Muscle of back (tissue), 3 donors: ENCODE measurements at regions not wholly inside any gene's neighbourhood (a gene's known extent, or its start where the extent isn't known, plus 50 kb on each side); places are given as distances from the start of the nearest gene placed in this dataset.
"Not testable (repeated sequence)": the region's sequence is repeated elsewhere in the genome, so short reads cannot be mapped to it uniquely, and the experiment has no call there.

Source experiments
- DNase-seq, 3 donors: peaks; one replicate each; pipeline versions ENCODE4 v3.0.0 to v3.0.0-alpha.2; 2013

DNA sequence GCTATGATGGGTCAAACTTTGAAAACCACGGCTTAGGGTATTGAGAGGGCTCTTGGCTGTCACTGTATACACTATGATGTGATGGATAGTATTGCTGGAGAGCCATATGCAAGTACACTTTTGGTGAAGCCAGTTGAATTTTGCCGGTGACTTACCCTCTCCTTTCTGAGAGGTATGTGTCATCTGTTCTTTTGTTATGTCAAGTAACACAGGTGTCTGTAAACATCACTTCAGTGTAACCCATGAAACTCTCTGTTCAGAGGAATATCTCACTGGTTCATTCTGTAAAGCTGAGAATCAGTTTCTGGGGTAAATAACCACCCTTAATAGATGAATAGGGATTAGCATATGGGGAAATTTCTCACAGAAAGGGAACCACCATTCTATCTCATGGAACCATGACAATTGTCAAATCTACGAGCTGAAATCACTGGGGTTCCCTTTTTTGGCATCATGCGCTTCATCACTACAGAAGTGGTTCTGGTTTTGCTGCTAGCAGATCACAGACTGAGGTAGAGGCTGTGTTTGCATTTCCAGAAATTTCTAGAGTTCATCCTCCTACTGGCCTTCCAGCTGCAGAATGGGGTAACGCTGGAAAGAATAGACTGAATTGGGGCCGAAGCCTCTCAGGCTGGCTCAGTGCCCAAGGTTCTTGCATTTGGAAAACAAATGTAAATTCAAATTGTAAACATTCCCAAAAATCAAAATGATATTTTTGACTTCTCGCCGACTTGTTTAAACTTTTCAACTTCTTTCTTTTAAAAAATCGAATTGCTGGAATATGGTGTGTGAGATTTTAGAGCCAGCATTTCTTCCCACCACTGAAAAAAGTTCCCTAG lies 83.3 kb upstream of the CREB5 start:
- DNase-seq = peak in 2 of 3 donors; percentile 27 to 60

DNA sequence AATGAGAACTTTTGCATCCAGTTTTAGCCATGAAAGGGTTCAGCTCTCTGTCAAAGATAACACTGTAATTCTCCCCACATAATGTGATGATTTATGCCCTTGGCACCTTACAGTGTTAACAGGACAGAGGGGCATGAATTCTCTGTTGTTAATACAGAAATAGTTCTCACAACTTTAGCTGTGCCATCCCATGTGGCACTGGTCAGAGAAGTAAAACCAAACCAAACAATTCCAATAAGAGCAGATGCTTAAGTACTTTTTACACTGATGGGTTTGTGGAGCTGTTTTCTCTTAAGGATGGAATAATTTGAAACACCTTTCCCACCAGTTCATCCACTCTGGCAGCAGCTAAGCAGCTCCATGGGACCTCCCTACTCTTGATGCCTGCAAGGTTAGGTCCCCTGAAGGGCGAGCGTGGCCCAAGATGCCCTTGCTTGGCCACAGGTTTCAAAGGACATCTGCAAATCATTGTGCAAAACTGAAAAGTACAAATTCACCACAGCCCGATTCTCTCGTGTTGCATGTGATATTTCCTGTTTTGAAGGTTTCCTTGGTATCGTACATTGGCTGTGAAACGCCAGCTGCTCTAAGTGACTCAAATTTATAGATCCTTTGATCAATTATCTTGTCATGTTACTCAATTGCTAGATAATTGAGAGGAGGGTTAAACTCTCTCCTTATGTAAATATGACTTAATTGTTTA lies 82.5 kb upstream of the CREB5 start:
- DNase-seq = peak; percentile 27 to 78 (median 44)

DNA sequence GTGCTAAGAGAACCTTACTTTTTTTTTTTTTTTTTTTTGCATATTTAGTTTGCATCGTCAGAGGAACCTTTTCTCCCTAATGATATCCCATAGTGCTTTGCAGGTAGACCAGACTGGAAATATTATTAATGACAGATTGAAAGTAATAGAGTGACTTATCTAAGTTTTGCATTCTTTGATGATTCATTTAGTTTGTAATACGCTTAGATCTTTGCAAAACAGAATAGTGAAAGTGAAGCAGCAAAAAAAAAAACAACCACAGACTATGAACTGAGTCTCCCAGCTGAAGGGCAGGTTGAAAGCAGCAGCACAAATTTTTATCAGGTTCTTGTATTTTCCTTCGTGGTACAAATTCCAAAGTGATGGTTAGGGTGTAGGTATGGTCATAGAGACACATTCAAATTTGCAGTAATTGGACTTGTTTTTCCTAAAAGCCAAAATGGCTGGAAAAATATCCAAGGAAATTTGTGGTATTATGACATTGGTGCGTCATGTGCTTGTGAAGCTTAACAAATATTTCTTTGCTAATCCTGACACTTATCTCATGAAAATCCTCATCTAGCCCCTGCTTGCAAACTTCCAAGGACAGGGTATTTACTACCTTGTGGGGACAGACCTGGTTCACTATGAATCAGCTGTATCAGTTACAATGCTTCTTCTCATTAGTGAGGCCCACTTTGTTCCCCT lies 81.8 kb upstream of the CREB5 start:
- DNase-seq = peak in 2 of 3 donors; percentile 15 to 23

DNA sequence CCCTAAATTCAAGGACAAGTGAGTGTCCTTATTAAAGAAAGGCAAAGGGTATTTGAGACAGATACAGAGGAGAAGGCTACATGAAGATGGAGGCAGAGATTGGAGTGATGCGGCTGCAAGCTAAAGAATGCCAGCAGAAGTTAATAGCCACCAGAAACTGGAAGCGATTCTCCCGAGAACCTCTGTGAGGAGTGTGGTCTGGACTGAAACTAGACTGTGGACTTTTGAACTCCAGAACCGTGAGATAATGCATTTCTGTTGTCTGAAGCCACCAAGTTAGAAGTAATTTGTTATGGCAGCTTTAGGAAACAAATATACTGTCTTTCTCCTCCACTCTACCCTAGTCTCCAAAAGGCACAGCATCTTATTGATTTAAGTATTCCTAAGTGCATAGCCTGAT lies 80.3 kb upstream of the CREB5 start:
- DNase-seq = no peak

DNA sequence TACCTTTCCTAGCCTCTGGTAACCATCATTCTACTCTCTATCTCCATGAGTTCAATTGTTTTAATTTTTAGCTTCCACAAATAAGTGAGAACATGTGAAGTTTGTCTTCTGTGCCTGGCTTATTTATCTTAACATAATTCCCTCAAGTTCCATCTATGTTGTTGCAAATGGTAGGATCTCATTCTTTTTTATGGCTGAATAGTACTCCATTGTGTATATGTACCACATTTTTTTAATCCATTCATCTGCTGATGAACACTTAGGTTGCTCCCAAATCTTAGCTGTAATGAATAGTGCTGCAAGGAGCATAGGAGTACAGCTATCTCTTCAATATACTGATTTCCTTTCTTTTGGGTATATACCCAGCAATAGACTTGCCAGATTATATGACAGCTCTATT lies 78.8 kb upstream of the CREB5 start:
- DNase-seq = not testable (repeated sequence)

DNA sequence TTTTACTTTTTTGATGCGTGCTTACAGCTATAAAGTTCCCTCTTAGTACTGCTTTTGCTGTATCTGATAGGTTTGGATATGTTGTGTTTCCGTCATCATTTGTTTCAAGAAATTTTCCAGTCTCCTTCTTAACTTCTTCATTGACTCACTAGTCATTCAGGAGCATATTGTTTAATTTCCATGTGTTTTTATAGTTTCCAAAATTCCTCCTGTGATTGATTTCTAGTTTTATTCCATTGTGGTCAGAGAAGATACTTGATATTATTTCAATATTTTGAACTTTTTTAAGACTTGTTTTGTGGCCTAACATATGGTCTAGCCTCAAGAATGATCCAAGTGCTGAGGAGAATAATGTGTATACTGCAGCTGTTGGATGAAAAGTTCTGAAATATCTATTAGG lies 75.5 kb upstream of the CREB5 start:
- no peak for DNase-seq

DNA sequence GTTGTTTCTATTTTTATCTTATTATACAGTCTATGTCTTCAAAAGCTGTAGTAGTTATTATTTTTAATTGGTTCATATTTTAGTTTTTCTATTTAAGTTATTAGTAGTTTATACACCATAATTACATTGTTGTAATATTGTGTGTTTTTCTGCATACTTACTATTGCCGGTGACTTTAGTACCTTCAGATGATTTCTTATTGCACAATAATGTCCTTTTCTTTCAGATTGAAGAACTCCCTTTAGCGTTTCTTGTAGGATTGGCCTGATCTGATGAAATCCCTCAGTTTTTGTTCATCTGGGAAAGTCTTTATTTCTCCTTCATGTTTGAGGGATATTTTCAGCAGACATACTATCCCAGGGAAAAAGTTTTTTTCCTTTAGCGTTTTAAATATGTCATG lies 74.3 kb upstream of the CREB5 start:
- no peak for DNase-seq

DNA sequence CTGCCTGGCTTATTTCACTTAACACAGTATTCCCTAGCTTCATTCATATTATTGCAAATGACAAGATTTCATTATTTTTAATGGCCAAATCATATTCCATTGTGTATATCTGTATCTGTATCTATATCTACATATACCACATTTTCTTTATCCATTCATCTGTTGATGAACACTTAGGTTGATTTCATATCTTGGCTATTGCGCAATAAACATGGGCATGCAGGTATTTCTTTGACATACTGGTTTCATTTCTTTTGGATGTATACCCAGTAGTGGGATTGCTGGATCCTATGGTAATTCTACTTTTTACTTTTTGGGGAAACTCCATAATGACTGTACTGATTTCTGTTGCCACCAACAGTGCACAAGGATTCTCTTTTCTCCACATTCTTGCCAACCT lies 68.9 kb upstream of the CREB5 start:
- DNase-seq = no peak

DNA sequence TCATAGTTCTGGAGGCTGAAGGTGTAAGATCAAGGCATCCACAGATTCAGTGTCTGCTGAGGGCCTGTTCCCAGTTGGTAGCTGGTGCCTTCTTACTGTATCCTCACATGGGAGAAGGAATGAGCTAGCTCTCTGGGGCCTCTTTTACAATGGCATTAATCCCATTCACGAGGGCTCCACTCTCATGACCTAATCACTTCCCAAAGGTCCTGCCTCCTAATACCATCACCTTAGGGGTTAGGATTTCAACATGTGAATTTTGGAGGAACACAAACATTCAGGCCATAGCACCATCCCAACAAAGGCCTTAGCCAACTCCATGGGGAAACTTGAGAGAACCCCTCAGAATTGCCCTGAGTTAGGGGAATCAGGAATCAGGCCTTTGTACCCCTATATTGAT lies 66.1 kb upstream of the CREB5 start:
- DNase-seq = no peak

DNA sequence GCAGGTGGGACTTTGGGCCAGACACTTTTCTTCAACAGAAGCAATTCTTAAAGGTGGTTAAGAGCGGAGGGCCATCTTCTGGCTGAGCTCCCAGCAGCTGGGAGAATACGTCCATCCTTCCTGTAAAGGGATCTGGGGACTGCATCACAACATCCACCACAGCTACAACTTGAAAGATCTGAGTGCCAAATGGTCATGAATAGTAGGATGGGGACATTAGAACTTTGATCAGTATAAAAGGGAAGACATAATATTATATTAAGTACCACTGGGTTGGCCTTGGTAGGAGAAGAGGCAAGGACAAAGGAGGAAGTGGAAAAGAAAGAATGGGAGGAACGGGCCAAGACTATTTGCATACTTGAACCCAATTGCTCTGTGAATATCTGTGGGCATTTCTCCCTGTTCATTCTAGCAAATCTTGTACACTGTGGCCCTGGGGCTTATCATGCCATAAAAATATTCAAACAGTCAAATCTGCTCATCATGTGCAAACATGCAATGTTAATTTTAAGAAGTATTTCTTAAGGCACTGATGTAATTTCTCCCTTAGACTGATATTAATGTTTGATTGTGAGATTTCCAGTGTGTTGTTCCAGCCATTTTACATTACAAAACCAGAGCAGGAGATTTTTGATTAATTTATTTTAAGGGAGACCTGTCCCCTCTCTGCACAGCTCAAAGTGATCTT lies 65.5 kb upstream of the CREB5 start:
- peak in 2 of 3 donors; percentile 30 to 53 for DNase-seq

DNA sequence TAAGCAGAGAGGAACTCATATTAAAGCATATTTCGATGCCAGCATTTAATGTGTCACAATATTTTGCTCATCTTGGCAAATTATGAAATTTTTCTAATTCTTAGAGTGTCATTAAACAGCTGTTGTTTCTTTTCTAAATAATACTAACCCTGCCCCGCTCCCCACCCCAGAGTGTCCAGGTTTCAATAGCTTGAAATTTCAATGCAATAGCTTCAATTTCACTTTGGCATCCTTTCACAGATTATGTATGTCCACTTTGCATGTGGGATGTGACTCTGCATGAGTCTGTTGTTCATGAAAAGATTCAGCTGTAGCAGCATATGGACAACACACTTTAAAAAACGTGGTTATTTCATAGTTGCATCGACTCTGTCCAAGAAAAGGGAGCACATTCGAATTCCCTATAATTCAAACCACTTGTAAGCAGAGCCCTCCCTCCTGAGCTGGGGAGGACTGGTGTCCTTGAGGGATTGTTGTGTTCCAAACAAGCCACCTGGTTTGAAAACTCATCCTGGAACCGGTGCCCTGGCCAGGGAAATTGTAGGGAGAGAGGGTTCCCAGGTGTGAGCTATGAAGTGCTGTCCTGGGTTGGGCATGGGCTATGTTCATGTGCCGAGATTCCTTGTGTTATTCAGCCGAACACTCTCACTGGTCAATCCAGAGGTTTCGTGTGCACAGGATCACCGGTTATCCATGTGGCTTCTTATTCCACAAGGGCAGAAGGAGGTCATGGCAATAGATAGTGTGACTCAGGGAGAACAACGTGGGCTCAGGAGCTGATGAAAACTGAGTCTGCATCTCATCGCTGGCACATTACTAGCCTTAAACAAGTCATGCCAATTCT lies 64.6 kb upstream of the CREB5 start:
- DNase-seq = peak; percentile 72 to 90 (median 80)

DNA sequence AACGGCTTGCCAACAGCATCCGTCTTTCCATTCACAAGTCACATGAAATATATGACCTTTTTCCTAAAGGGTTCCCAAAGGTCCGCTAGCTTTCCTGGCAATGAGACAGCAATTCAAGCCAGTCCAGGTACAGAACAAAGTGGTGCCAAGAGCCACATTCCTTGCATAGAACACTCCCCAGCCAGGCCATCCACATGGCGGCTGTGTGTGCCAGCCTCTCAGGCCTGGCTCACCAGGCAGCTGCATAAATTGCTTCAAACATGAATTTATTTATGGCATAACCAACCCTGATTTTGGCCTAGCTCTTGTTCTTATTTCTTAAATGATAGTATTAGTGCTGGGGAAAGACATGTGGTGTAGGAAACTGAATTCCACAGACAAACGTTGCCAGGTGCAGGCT lies 63.7 kb upstream of the CREB5 start:
- peak; percentile 7 to 63 (median 24) for DNase-seq

DNA sequence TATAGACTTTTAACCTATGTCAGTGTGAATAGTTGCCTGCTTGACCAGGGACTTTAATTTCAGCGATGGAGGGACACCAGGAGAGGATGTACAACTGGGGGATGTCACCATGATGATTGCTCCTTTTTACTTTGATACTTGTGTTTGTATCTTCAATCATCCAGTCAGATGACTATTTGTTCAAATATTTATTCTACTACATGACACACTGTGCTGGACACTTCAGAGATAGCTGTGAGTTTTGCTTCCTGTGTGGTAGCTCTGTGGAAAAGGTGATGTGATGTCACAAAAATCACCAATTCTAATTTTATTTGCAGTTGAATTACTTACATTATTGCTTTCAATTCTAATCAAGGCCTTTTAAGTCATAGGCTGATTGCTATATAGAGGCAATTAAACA lies 62.7 kb upstream of the CREB5 start:
- no peak for DNase-seq

DNA sequence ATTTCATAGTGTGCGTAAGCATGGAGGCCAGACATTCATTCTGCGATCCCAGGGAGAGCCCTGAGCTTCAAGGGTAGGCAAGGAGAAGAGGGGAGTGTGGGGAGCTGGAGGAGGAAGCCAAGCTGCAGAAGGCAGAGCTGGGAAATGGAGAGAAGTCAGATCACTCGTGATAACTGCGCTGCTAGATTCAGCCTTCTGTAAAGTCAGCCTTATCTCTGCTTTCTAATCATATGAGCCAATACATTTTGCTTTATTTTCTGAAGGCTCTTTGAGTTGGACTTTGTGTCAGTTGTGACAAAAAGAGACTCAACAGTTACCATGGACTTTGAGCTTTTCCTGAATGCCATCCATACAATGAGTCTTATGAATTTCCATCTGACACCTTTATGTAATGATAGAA lies 61.7 kb upstream of the CREB5 start:
- DNase-seq = no peak

DNA sequence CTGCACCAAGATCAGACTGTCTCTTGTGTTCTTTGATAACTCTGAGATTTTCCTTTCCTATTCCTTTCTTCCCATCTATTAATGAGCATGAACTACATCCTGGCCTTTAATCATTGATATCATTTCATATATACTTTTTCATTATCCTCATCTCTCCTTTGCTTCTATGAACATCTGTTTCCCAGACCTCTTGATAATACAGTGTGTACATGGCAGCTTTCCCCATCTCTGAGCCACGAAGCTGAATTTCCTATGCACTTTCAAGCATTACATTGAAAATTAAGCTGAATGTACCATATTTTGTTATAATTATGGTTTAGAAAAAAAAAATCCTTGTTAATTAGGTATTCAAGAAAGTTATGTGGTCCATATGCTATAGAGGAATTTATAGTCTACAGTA lies 60.9 kb upstream of the CREB5 start:
- peak in 1 of 3 donors; percentile 36 for DNase-seq

DNA sequence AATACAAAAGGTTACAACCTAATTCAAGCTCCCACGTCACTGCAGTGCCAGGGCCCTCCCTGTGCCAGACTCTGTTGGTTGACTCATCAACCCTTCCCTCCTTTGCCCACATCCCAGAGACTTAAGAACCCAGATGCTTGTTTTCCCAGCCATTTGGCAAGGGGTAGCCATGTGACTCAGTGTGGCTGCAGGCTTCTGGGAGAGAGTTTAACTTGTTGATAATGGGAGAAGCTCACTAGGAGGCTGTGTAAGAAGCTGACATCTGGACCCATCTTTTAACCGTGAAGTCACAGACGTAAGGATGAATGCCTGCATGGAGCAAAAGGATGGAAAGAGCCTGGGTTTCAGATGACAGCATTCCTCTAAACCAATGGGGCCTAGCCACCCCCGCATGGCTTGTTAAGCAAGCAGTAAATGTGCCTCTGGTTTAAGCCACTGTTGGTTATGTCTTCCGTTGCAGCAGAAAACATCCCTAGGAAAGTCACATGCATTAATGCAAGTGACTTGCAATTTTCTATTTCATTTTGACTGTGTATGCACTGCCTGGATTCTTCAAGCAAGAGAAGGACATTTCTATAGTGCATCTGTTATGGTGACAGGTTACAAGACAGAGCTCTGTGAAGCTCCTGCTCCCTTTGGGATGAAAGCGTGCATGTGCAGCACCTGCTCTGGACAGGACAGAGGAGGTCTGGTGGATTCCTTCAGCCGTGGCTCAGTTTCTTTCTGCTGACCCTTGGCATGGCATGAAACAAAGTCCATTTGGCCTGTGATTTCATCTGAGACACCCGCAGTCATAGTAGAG lies 57.5 kb upstream of the CREB5 start:
- DNase-seq = peak in 1 of 3 donors; percentile 66

DNA sequence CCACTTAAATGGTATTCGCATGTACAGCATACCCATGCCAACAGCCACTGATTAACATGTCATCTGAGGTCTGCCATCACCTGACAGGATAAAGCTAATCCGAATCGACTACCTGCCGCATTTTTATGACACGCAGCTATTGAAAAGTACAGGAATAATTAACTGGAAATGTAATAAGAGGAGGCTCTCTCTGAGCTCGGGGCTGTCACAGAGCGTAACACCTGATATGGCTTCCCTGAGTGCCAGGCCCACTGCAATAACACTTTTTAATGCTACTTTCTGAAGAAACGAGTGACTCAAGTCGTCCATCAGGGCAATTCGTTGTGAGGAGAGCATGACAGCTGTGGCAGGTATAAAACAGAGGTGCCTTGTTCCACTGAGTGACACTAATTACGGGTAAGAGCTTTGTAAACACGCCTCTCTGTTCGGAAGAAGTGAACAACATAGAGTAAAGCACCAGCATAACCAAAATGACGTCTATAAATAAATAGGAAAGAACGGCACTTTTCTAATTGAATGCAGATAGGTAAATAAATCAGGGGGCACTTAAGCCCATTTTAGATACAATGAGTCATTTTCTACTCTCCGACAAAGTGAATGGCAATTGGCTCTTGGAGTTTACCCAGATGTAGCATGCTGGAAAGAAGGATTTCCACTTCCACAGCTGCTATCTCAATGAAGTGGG lies 56.5 kb upstream of the CREB5 start:
- DNase-seq = no peak

DNA sequence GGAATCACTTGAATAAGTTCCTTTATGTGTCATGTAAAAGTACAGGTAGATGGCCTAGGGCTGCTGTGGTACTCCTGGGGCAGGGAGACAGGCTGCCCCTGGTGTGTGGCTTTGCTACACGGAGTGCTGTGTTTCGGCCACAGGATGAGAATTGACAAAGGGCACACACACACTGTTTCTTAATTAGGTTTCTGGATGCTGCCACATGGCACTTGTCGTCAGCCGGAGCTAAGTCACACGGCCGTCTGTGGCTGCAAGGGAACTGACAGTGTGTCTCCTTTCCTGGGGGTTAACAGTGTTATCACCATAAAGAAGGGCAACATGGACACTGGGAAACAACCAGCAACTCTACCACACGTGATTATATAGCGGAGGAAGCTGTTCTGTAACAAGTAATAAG lies 55.7 kb upstream of the CREB5 start:
- DNase-seq = no peak

DNA sequence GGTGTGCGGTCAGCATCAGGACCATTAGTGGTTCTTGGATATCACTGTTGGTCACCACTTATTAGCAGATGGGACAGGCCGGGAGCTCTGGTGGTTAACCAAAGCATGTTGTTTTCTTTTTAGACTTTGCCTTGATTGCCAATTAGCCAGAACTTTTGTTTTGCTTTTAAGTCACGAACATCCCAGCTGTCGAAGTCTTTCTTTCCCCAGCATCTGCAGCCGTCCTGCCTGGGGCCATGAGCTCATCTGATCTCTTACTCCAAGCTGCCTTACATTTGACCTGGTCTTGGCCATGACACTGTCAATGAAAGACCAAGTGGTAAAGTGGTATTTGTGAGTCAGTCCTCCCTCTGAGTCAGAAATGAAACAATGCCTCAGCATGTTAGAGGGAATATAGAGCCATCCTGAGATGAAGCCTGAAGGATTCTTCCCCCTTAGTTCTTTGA lies 53.9 kb upstream of the CREB5 start:
- peak in 1 of 3 donors; percentile 62 for DNase-seq

DNA sequence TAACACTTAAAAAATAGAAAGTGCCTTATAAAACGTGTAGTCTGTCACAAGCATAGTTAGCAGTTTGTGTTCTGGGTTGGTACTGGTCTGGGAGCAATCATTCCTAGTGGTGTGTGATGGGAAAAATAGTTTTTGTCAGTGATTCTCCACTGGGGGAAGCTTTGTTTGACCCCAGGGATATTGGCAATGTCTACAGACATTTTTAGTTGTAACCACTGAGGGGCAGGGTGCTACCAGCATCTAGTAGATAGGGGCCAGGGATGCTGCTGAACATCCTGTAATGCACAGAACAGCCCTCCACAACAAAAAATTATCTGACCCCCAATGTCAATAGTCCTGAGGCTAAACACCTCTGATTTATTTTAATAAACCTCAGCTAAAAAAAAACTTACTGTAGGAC lies 51.6 kb upstream of the CREB5 start:
- no peak for DNase-seq
